H1 (cell line): ENCODE measurements at regions not wholly inside any gene's neighbourhood (a gene's known extent, or its start where the extent isn't known, plus 50 kb on each side); places are given as distances from the start of the nearest gene placed in this dataset.

ENCODE experiments used
- TF ChIP-seq, protein P1 (sequence below): fragments of 300-600 bp; sonication (generic); IDR thresholded peaks from 2 replicates; pipeline ENCODE4 v1.7.1; 2012; ENCODE audit warnings: low read length, moderate library complexity, mild to moderate bottlenecking, inconsistent platforms; ENCODE audit not compliant: insufficient replicate concordance

DNA sequence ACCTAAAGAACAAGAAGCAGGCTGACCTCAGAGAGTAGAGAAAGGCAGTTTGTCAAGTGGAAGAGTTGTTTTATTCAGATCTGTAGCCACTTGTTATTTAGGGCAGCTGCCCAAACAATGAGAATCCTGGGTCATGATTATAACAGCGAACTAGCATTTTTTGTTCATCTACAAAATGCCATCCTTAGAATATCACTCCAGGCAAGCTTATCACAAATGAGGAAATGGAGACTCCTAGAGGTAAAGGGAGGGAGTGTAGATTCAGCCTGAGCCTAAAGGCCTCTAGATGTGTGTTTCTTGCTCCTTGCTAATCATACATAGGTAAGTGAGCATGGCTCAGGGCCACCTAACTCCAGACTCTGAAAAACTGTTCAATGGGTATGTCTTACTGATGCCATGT lies 126.1 kb downstream of the HNMT start (continued):
- TF ChIP-seq, protein P1, sequence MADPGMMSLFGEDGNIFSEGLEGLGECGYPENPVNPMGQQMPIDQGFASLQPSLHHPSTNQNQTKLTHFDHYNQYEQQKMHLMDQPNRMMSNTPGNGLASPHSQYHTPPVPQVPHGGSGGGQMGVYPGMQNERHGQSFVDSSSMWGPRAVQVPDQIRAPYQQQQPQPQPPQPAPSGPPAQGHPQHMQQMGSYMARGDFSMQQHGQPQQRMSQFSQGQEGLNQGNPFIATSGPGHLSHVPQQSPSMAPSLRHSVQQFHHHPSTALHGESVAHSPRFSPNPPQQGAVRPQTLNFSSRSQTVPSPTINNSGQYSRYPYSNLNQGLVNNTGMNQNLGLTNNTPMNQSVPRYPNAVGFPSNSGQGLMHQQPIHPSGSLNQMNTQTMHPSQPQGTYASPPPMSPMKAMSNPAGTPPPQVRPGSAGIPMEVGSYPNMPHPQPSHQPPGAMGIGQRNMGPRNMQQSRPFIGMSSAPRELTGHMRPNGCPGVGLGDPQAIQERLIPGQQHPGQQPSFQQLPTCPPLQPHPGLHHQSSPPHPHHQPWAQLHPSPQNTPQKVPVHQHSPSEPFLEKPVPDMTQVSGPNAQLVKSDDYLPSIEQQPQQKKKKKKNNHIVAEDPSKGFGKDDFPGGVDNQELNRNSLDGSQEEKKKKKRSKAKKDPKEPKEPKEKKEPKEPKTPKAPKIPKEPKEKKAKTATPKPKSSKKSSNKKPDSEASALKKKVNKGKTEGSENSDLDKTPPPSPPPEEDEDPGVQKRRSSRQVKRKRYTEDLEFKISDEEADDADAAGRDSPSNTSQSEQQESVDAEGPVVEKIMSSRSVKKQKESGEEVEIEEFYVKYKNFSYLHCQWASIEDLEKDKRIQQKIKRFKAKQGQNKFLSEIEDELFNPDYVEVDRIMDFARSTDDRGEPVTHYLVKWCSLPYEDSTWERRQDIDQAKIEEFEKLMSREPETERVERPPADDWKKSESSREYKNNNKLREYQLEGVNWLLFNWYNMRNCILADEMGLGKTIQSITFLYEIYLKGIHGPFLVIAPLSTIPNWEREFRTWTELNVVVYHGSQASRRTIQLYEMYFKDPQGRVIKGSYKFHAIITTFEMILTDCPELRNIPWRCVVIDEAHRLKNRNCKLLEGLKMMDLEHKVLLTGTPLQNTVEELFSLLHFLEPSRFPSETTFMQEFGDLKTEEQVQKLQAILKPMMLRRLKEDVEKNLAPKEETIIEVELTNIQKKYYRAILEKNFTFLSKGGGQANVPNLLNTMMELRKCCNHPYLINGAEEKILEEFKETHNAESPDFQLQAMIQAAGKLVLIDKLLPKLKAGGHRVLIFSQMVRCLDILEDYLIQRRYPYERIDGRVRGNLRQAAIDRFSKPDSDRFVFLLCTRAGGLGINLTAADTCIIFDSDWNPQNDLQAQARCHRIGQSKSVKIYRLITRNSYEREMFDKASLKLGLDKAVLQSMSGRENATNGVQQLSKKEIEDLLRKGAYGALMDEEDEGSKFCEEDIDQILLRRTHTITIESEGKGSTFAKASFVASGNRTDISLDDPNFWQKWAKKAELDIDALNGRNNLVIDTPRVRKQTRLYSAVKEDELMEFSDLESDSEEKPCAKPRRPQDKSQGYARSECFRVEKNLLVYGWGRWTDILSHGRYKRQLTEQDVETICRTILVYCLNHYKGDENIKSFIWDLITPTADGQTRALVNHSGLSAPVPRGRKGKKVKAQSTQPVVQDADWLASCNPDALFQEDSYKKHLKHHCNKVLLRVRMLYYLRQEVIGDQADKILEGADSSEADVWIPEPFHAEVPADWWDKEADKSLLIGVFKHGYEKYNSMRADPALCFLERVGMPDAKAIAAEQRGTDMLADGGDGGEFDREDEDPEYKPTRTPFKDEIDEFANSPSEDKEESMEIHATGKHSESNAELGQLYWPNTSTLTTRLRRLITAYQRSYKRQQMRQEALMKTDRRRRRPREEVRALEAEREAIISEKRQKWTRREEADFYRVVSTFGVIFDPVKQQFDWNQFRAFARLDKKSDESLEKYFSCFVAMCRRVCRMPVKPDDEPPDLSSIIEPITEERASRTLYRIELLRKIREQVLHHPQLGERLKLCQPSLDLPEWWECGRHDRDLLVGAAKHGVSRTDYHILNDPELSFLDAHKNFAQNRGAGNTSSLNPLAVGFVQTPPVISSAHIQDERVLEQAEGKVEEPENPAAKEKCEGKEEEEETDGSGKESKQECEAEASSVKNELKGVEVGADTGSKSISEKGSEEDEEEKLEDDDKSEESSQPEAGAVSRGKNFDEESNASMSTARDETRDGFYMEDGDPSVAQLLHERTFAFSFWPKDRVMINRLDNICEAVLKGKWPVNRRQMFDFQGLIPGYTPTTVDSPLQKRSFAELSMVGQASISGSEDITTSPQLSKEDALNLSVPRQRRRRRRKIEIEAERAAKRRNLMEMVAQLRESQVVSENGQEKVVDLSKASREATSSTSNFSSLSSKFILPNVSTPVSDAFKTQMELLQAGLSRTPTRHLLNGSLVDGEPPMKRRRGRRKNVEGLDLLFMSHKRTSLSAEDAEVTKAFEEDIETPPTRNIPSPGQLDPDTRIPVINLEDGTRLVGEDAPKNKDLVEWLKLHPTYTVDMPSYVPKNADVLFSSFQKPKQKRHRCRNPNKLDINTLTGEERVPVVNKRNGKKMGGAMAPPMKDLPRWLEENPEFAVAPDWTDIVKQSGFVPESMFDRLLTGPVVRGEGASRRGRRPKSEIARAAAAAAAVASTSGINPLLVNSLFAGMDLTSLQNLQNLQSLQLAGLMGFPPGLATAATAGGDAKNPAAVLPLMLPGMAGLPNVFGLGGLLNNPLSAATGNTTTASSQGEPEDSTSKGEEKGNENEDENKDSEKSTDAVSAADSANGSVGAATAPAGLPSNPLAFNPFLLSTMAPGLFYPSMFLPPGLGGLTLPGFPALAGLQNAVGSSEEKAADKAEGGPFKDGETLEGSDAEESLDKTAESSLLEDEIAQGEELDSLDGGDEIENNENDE, result no peak
